GM12865 (cell line): ENCODE measurements at regions not wholly inside any gene's neighbourhood (a gene's known extent, or its start where the extent isn't known, plus 50 kb on each side); places are given as distances from the start of the nearest gene placed in this dataset.

Experiments
- DNase-seq: peaks from one replicate; pipeline ENCODE4 v3.0.0; 2010; ENCODE audit warnings: low read depth
- H3K4me3 ChIP-seq: 2 replicates; pipeline ENCODE4 v1.5.1; 2011; ENCODE audit warnings: mild to moderate bottlenecking, low read depth, low read length, control low read depth
- CTCF ChIP-seq: IDR thresholded peaks from 2 replicates; pipeline ENCODE4 v1.5.1; 2011; ENCODE audit warnings: low read length, control low read depth, low read depth, inconsistent platforms; ENCODE audit not compliant: insufficient read depth; ENCODE audit errors: missing control alignments

GRCh38 chr14:58735596-58735995 is 97.8 kb downstream of the DACT1 start:
- no peak for TF ChIP-seq CTCF
- DNase-seq = no peak
- H3K4me3 ChIP-seq = no peak overlapping the region

GRCh38 chr14:58736606-58737005 is 98.8 kb downstream of the DACT1 start:
- no peak for DNase-seq
- TF ChIP-seq CTCF = no peak
- H3K4me3 ChIP-seq = no peak overlapping the region

GRCh38 chr14:58737511-58737910 is 99.7 kb downstream of the DACT1 start:
- no peak for DNase-seq
- no peak overlapping the region for H3K4me3 ChIP-seq
- TF ChIP-seq CTCF = no peak

- no peak overlapping the region for H3K4me3 ChIP-seq
- no peak for DNase-seq
- TF ChIP-seq CTCF = no peak
Observed at GRCh38 chr14:58738189-58738836, 100.6 kb downstream of the DACT1 start.

GRCh38 chr14:58738876-58739275 is 101.1 kb downstream of the DACT1 start:
- no peak for TF ChIP-seq CTCF
- no peak for DNase-seq
- no peak overlapping the region for H3K4me3 ChIP-seq

GRCh38 chr14:58739674-58740073 is 101.9 kb downstream of the DACT1 start:
- no peak overlapping the region for H3K4me3 ChIP-seq
- no peak for TF ChIP-seq CTCF
- peak; percentile 46 for DNase-seq

- no peak for DNase-seq
- no peak for TF ChIP-seq CTCF
- no peak overlapping the region for H3K4me3 ChIP-seq
Observed at GRCh38 chr14:58740379-58740935, 102.7 kb downstream of the DACT1 start.
